K562 (cell line): ENCODE measurements at regions not wholly inside any gene's neighbourhood (a gene's known extent, or its start where the extent isn't known, plus 50 kb on each side); places are given as distances from the start of the nearest gene placed in this dataset.

Experiments used
- HMGXB4 ChIP-seq: sonication (generic); formaldehyde crosslinking; IDR thresholded peaks from 2 replicates; pipeline ENCODE4 v1.8.1; 2023; ENCODE audit warnings: mild to moderate bottlenecking, missing genetic modification reagents
- SMARCE1 ChIP-seq: fragments of 450-650 bp; IDR thresholded peaks from 2 replicates; pipeline ENCODE4 v1.7.1; 2016; ENCODE audit warnings: mild to moderate bottlenecking

- TF ChIP-seq SMARCE1 (no peak), HMGXB4 (no peak)
Measured at GRCh38 chr6:137756788-137757187, 110.3 kb upstream of the TNFAIP3 start.
